ENCODE measurements at regions not wholly inside any gene's neighbourhood (a gene's known extent, or its start where the extent isn't known, plus 50 kb on each side); places are given as distances from the start of the nearest gene placed in this dataset.

- DNase-seq: no peak
These were observed 949.7 kb upstream of the TENM3 start for GRCh38 chr4:181293541-181293940.

DNA sequence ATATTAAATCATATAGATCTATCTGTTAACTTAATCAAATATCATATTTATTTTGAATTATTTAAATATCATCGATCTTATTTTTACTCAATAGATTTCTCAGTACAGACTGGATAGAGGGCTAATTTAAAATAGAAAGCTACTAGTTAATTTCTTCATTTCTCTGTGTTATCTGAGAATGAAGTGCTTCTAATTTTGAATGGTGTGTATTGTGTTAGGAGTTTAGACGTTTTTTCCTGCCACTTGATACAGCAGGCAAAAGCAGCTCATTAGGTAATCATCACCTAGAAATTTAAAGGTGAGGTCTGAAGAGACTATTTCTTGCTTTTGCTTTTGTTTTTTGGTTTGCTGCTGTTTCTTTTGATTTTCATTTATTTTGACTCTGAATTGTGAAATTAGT lies 948.8 kb upstream of the TENM3 start:
- DNase-seq: no peak

GRCh38 chr4:181301735-181302710 lies 941.2 kb upstream of the TENM3 start:
- DNase-seq: peak; percentile 3

DNA sequence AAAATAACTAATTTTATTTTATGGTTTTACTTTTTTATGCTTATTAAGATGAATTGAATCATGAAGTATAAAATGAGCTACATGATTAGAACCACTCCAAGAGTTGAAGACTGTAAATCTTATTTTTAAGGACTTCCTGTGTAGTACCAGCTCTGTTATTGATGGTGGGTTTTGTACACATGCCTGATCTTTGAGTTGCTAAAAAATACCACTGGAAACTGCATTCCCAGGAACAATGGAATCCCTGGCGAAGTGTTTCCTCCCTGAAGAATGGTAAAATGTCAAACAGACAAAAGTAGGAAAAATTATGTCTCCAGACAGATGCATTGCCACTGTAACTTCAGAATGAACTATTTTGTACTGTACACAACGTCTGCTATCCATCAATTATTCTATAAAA lies 935.4 kb upstream of the TENM3 start:
- no peak for DNase-seq

- DNase-seq: no peak
These were observed 934.5 kb upstream of the TENM3 start for GRCh38 chr4:181308476-181309312.

DNA sequence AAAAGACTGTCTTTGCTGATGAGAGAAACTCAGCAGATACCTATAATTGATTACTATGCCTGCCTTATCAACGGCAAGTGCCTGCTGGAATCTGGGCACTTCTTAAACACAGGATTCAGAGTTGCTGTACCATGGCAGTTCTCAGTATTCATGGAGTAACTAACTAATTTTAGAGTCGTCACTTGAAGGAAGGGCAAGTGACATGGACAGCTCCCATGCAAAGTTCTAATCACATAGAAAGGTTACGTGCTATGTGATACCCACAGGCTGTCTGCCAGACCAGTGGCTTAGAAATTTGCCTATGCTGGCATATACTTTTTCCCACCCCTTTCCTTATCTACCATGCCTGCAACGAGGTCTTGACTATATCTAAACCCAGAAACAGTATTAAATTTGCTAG lies 931.1 kb upstream of the TENM3 start:
- no peak for DNase-seq

DNA sequence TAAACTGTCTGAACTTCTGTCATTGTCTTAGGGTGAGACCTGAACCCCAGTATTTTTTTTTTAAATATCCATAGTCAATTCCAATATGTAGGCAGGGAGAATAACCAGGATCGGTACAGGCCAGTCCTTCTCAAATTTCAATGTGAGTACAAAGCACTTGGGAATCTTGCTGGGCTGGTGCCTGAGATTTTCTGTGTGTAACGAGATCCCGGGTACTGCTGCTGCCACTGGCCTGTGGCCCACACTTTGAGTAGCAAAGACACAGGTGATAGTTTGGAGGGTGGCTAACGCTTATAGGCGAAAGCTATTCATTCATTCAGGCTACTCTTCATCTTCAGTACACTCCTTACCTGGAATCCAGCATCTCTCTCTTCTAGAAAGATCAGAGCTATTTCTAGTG lies 923.6 kb upstream of the TENM3 start:
- no peak for DNase-seq

DNA sequence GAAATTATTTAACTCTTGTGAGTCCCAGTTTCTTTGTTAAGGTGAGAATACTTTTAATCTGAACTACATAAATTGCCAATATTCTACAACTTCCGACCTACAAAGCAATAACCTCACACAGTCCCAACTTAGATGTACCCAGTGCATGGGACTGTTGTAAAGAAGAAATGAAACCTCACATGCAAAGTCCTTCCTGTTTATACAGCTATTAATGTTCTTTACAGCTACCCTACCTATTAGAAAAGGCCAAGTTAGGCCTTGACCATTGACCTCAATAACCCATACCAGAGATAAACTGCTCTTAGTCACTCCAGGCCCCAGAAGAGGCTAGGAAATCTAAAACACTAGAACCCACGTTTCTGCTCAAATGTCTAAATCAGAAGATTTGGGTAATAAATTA lies 920.1 kb upstream of the TENM3 start:
- DNase-seq: no peak

DNA sequence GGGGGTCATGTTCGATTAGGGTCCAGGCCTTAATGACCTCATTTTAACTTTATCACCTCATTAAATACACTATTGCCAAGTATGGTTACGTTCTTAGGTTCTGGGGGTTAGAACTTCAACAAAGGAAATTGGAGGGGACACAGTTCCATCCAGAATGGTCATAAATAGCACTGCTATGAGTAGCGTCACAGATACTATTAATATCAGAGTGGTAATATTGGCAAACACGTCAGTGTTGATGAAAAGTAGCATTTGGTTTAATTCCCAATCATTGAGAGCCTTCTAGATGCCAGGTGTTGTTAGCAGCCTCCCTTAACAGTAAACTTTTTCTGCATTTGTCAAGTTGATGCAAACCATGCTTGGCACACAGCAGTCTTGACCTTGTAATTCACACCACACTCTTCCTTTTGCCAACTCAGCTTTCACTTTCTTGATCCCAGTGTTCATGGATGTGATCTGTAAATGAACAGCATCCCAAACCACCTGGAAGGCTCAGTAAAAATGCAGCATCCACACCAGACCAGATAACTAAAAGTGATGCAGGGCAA lies 912.5 kb upstream of the TENM3 start:
- no peak for DNase-seq

- DNase-seq: no peak
These were observed 912.0 kb upstream of the TENM3 start for GRCh38 chr4:181331214-181331613.

GRCh38 chr4:181345931-181346330 lies 897.3 kb upstream of the TENM3 start:
- no peak for DNase-seq

DNA sequence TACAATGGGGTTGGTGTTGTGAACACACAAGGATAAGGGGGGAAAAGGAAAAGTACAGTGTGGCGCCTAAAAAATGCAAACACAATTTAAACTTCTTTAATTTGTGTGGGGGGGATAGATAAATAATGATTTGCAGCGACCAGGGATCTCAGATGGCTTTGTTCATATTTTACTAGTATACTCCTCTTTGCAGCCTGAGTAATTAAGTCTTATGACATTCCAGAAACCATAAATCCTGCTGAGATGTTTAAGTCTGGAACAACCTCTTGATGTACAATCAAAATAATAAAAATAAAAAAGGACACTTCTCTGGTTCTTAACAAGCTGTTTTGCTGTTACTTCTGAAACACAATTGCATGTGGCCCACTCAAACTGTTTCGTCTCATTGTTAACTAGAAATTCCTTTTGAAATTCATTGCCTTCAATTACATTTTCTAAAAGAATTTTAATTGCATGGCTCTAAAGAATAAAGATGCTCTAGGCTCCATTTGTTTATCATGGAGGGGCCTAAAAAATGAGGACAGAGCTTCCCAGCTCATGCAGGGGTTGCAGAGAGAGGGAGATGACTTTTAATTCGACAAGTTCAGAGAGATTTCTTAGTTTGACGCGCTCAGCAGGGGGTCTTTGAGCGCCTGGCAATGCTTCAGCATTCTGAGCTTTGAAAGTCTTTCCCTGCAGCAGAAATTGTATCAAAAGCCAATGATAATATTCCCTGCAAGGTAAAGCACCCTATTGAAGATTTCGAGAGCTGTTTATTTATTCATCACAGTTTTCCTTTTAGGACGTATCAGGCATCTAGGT lies 892.4 kb upstream of the TENM3 start:
- DNase-seq: no peak

- DNase-seq: no peak
These were observed 878.7 kb upstream of the TENM3 start for GRCh38 chr4:181364504-181364903.

DNA sequence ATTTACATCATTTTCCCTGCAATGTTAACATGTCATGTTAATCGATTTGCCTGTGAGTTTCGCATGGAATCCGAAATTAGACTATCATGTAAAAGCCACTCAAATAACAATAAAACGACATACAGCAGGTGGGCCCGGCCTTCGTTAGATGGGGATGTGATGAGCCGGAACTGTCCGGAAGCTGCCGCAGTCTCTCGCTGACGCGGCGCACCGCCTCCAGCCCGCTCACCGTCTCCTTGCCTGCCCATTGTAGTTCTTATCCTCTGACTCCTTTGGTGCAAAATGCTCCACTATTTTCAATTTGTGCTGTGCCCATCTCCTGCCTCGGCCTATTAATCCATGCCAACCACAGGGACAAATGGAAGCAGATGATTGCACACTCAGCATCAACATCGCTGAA lies 877.5 kb upstream of the TENM3 start:
- no peak for DNase-seq

DNA sequence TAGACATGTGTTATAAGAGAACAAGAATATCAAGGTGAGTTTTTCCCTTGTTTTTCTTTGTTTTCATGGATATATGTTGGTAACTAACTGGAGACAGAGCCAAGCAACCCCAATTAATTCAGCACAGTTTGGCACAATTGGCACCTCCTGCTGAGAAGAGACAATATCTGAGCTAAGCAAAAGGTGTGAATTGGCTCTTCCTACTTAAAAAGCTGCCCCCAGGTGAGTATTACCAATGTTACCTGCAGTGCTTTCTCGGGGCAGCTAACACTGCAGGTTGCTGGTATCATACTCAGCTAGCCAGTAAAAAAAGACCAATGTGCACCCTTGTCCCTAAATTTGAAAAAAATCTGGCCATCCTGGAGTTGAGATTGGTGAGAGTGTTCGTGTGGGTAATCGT lies 871.2 kb upstream of the TENM3 start:
- no peak for DNase-seq

GRCh38 chr4:181376058-181376457 lies 867.1 kb upstream of the TENM3 start:
- DNase-seq: no peak

- no peak for DNase-seq
These were observed 855.1 kb upstream of the TENM3 start for GRCh38 chr4:181388061-181388460.

- no peak for DNase-seq
These were observed 826.2 kb upstream of the TENM3 start for GRCh38 chr4:181416966-181417365.

GRCh38 chr4:181418496-181418895 lies 824.7 kb upstream of the TENM3 start:
- DNase-seq: no peak

GRCh38 chr4:181420950-181421349 lies 822.3 kb upstream of the TENM3 start:
- DNase-seq: no peak

DNA sequence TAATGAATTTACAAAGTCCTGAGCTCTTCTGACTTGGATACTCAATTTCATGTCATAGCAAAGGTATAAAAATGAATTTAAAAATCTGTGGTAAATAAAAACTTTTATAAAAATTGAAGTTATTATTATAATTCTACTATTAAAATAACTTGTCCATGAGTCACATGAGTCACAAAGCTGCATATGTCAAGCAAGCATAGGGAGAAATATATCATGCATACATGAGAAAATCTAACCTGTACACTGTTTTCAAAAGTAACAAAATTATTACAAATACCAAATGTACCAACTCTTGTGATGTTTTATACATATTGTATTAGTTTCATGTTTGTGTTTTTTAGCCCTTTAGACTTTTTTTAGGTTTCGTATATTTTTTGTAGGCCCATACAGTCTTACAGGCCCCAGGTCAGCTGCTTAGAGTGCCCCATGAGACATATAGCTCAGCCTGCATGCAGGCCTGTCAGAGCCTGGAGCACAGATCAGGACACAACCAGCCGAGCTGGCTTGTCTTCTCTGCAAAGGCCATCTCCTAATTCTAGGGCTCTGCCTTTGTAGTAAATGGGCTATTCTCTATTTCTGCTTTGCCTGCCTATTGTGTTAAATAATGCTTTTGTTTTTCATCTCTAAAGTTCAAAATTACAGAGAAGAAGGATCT lies 818.7 kb upstream of the TENM3 start:
- DNase-seq: no peak

DNA sequence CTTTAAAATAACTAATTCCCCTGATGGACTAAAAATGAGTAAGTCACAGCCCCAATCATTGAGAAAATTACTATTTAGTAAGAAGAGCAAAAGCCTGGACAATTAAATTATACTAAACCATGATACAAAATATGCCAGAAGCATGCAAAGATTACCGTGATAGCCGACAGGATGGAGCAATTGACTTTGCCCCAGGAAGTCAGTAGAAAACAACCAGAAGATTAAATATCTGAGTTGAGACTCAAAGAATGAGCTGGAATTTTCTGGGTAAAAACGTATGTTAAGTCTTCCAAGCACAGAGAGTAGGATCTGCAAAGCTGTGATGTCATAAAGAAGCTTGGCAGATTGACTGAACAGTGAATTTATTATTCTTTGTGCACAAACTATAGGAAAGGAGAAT lies 816.1 kb upstream of the TENM3 start:
- no peak for DNase-seq

Data from NCI-H226 (cell line).